ENCODE measurements at regions not wholly inside any gene's neighbourhood (a gene's known extent, or its start where the extent isn't known, plus 50 kb on each side); places are given as distances from the start of the nearest gene placed in this dataset.

GRCh38 chr5:123261752-123262151 is 161.5 kb downstream of the CEP120 start:
- TF ChIP-seq CTCF (IDR thresholded peaks at IDR 0.05) = no peak
- TF ChIP-seq POLR2A (IDR thresholded peaks at IDR 0.05) = no peak
